Fibroblast of skin of right quadriceps (primary cell): ENCODE measurements at regions not wholly inside any gene's neighbourhood (a gene's known extent, or its start where the extent isn't known, plus 50 kb on each side); places are given as distances from the start of the nearest gene placed in this dataset.

Source experiments
- DNase-seq: peaks from one replicate; pipeline ENCODE4 v3.0.0-alpha.2; 2013

DNA sequence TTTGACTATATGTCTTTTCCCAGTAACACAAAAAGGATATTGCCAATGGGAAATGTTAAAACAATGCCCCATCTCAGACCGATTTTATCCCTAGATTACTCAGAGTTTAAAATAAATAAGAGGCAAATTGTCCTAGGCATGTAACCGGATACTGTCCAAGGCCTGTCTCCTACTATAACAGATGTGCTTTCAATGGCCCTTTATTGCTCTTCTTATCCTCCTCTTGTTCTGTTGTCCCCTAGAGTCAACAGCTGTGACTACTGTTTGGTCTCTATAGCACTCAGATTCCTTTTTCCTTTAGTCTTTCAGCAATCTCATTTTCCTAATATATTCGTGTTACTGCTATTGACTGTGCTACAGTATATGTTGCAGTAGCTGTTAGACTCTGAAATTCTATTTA, 66.8 kb upstream of the PLS3 start:
- DNase-seq, result no peak

DNA sequence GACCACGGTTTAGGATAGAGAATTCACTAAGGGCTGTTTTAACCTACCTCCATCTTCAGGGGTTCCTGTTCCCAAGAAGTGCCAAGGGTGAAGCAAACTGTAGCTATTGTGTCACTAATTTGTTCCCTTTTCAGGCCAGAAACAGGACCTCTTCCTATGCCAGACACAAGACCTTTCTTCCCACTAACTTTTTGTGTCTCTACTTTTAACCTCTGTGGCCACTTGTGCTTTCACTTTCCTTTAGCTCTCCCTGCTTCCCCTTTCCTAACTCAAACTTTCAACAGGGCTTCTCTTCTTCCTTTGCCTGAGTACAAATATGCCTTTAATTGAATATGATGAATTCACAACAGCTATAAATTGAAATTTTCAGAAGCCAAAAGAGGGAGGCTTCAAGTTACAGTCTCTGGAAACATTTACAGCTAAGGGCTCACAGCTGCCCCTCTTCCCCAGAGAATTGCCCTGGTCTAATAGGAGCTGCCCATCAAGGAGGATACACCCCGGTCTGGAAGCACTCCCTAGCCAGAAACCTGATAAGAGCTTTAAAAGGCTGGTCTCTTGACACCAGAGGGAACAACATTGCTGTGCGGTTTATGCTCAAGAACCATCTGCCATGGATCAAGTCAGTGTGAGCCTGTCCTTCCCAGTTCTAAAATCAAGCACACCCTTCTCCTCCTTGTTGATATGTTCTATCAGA, 61.7 kb upstream of the PLS3 start:
- DNase-seq, result no peak

DNA sequence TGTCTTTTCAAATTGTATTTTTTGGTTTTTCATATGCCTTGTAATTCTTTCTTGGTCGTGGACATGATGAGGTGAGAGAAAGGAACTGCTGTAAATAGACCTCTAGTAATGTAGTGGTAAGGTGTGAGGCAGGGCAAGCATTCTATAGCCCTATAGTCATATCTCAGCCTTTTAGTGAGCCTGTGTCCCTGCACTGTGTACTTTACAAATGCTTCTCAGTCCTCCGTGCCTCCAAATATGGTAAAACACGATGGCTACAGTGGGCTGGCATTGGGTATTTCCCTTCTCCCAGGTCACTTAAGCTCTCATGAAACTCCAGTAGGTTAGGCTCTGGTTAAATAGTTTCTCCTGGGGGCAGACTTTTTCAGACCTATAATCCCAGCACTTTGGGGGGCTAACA, 57.9 kb upstream of the PLS3 start:
- no peak for DNase-seq

DNA sequence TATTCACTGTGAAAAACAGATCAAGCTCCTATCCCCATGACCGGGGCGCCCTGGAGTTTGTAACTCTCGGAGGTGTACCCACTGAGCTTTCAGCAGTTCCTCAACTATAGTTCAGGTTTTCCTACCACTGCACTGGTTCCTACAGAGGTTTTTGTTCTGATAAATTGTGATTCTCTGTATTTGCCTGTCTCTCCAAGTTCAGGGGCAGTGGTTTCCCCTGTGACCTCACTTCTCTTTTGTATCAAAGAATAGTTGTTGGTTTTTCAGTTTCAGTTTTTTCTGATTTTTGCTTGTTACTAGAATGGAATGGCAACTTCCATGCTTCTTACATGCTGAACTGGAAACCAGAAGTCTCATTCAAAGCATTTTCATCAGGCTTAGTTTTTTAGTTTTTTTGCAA, 56.8 kb upstream of the PLS3 start:
- DNase-seq, result no peak
